IgD-negative memory B cell (primary cell): ENCODE measurements at regions not wholly inside any gene's neighbourhood (a gene's known extent, or its start where the extent isn't known, plus 50 kb on each side); places are given as distances from the start of the nearest gene placed in this dataset.
"Not testable (repeated sequence)": the region's sequence is repeated elsewhere in the genome, so short reads cannot be mapped to it uniquely, and the experiment has no call there.

Source experiments
- H3K27ac Mint-ChIP-seq, 3 donors: one replicate each; pipeline ENCODE4 v1.8.0; 2020 to 2022; ENCODE audit warnings: mild to moderate bottlenecking in 3 of 3, mixed read lengths in 3 of 3, moderate library complexity in 1 of 3
- H3K27me3 Mint-ChIP-seq: one replicate; pipeline ENCODE4 v1.8.0; 2021; ENCODE audit warnings: mixed read lengths
- H3K36me3 Mint-ChIP-seq: one replicate; pipeline ENCODE4 v1.8.0; 2020; ENCODE audit warnings: mild to moderate bottlenecking, mixed read lengths
- H3K4me1 Mint-ChIP-seq, 3 donors: one replicate each; pipeline ENCODE4 v1.8.0; 2020 to 2022; ENCODE audit warnings: mixed read lengths in 3 of 3, mild to moderate bottlenecking in 1 of 3
- H3K4me3 Mint-ChIP-seq, 4 donors: one replicate each; pipeline ENCODE4 v1.8.0; 2020 to 2022; ENCODE audit warnings: mild to moderate bottlenecking in 4 of 4, mixed read lengths in 4 of 4, moderate library complexity in 3 of 4
- H3K9me3 Mint-ChIP-seq, 3 donors: one replicate each; pipeline ENCODE4 v1.8.0; 2020 to 2021; ENCODE audit warnings: mixed read lengths in 3 of 3, mild to moderate bottlenecking in 1 of 3

DNA sequence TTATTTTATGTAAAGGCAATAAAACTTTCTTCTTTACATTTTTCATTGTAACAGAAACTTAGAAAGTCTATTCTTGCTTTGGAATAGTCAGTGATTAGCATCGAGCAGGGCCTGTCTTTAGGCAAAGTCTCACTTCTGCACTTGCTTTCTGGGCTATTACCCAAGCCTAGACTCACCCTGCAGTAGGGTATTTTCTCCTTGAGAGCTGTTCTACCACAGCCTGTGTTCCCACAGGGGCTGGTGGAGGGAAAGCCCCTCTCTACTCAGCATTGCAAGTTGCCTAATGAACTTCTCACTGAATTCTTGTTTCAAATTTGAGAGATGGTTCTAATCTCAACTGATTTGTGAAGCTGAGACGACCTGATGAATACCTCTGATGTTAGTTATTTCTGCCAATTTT, 111.7 kb upstream of the KLHL14 start:
- peaks cover 2% of the 10 kb centered on the region for H3K36me3 Mint-ChIP-seq
- peaks cover 26 to 41% (median 37%) of the 10 kb centered on the region in 3 donors for H3K4me1 Mint-ChIP-seq
- H3K27ac Mint-ChIP-seq: peak overlapping the region; percentile 12 to 87 (median 18)
- no peak overlapping the region for H3K4me3 Mint-ChIP-seq
- H3K9me3 Mint-ChIP-seq: peaks cover 0 to 2% (median 1%) of the 10 kb centered on the region in 3 donors
- no peaks in the 10 kb centered on the region for H3K27me3 Mint-ChIP-seq

DNA sequence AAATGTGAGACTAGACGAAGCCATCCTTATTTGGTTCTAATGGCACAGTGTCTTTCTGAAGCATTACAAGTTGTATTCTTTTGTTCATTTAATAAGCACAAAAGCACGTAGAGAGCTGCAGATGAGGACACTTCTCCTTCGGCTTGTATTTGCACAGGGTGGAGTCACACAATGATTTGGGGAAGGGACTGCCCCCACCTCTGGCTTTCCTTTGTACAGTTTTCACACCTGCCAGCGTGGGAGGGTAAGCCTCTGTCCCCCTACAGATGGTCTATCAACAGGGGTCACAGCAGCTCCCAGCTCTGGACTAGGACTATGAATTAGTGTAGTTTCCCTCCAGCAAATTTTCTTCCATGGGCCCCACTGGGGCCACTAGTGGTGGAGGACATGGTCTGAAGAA, 108.2 kb upstream of the KLHL14 start:
- Mint-ChIP-seq H3K36me3 (no peaks in the 10 kb centered on the region), H3K27ac (peak overlapping the region in 2 of 3 donors; percentile 60 to 75), H3K27me3 (peaks cover 1% of the 10 kb centered on the region), H3K4me3 (peak overlapping the region in 2 of 4 donors; percentile 11 to 83), H3K9me3 (peaks cover 0 to 3% (median 0%) of the 10 kb centered on the region in 3 donors), H3K4me1 (peaks cover 34 to 45% (median 44%) of the 10 kb centered on the region in 3 donors)

GRCh38 chr18:32879497-32879896, 106.7 kb upstream of the KLHL14 start:
- peaks cover 0 to 7% (median 4%) of the 10 kb centered on the region in 3 donors for H3K9me3 Mint-ChIP-seq
- H3K27me3 Mint-ChIP-seq: peaks cover 1% of the 10 kb centered on the region
- H3K4me3 Mint-ChIP-seq: peak overlapping the region in 1 of 4 donors; percentile 29
- H3K27ac Mint-ChIP-seq: no peak overlapping the region
- no peaks in the 10 kb centered on the region for H3K36me3 Mint-ChIP-seq
- peaks cover 33 to 39% (median 38%) of the 10 kb centered on the region in 3 donors for H3K4me1 Mint-ChIP-seq

DNA sequence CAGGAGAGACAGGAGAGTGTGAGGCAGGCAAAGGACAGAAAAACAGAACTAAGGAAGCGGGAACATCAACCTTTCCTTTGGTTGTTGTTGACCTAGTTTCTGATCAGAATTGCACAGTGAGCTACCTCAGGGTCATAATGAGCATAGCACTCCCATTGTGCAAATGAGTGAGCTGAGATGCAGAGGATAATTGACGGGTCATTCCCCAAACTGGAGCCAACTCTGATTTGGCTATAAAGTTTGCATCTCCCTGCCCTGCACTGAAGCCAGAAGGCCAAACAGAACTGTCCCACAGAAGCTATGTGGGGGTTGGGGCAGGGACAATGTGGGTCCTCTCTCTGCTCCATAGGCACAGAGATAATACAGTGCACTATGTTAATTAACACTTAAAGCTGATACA, 105.6 kb upstream of the KLHL14 start:
- peaks cover 33 to 43% (median 34%) of the 10 kb centered on the region in 3 donors for H3K4me1 Mint-ChIP-seq
- no peak overlapping the region for H3K4me3 Mint-ChIP-seq

GRCh38 chr18:32877371-32877770, 104.5 kb upstream of the KLHL14 start:
- Mint-ChIP-seq H3K27me3 (peaks cover 1% of the 10 kb centered on the region), H3K27ac (no peak overlapping the region), H3K4me1 (peaks cover 32 to 42% (median 33%) of the 10 kb centered on the region in 3 donors), H3K36me3 (no peaks in the 10 kb centered on the region), H3K9me3 (peaks cover 0 to 7% (median 4%) of the 10 kb centered on the region in 3 donors), H3K4me3 (peak overlapping the region in 1 of 4 donors; percentile 2)

More for the DNA sequence above, 105.6 kb upstream of the KLHL14 start:
- Mint-ChIP-seq H3K36me3 (no peaks in the 10 kb centered on the region), H3K27ac (no peak overlapping the region), H3K27me3 (peaks cover 1% of the 10 kb centered on the region), H3K9me3 (peaks cover 0 to 7% (median 4%) of the 10 kb centered on the region in 3 donors)

GRCh38 chr18:32875625-32876024, 102.8 kb upstream of the KLHL14 start:
- Mint-ChIP-seq H3K36me3 (no peaks in the 10 kb centered on the region), H3K4me3 (no peak overlapping the region), H3K27me3 (peaks cover 1% of the 10 kb centered on the region), H3K9me3 (peaks cover 0 to 7% (median 4%) of the 10 kb centered on the region in 3 donors), H3K4me1 (peaks cover 18 to 25% (median 18%) of the 10 kb centered on the region in 3 donors), H3K27ac (no peak overlapping the region)

DNA sequence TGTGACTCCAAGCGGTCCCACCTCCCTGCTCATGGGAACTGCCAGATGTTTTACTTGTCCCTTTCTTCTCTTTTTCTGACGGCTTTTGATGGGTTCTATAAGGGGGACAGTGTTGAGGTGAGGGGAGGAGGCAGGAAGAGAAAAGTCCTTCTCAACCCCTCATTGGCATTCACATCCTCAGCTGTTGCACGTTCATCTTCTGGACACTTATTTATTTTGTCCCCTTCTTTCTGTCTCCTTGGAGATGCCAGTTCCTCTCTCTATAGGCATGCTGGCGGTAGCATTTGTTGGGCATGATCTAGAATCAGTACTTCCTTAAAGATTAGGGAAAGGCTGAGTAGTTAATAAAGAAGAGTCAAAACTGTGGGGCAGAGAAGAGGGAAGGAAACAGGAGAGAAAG, 99.0 kb upstream of the KLHL14 start:
- Mint-ChIP-seq H3K4me3 (no peak overlapping the region), H3K4me1 (peaks cover 25 to 35% (median 35%) of the 10 kb centered on the region in 3 donors)

DNA sequence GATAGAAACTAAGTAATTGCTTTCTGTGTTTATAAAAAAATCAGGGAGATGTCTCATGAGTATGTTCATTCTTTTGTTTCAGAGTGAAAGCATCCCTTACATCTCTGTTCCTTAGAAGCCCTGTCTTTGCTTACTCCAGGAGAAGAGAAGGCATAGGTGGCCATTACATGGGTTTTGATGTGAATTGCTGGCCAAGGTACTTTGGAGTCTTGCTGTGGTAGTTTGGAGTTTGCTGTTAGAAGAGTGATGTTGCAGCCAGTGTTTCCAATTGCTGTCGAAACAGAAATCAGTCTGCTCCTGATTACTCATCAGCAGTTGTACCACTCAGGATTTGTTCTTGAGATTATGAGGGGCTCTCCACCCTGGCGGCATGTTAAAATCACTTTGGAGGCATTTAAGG, 97.8 kb upstream of the KLHL14 start:
- Mint-ChIP-seq H3K27me3 (peaks cover 4% of the 10 kb centered on the region), H3K27ac (no peak overlapping the region), H3K36me3 (no peaks in the 10 kb centered on the region), H3K9me3 (peaks cover 0 to 7% (median 1%) of the 10 kb centered on the region in 3 donors), H3K4me1 (peaks cover 25 to 36% (median 30%) of the 10 kb centered on the region in 3 donors), H3K4me3 (no peak overlapping the region)

More for the DNA sequence above, 99.0 kb upstream of the KLHL14 start:
- peaks cover 4% of the 10 kb centered on the region for H3K27me3 Mint-ChIP-seq
- peak overlapping the region in 1 of 3 donors; percentile 17 for H3K27ac Mint-ChIP-seq
- peaks cover 0 to 7% (median 1%) of the 10 kb centered on the region in 3 donors for H3K9me3 Mint-ChIP-seq
- no peaks in the 10 kb centered on the region for H3K36me3 Mint-ChIP-seq

GRCh38 chr18:32868406-32868805, 95.6 kb upstream of the KLHL14 start:
- Mint-ChIP-seq H3K9me3 (no peaks in the 10 kb centered on the region), H3K27me3 (peaks cover 4% of the 10 kb centered on the region), H3K4me3 (peak overlapping the region; percentile 45 to 91 (median 75)), H3K4me1 (peaks cover 26 to 36% (median 27%) of the 10 kb centered on the region in 3 donors), H3K36me3 (peaks cover 2% of the 10 kb centered on the region), H3K27ac (peak overlapping the region in 2 of 3 donors; percentile 47 to 89)

DNA sequence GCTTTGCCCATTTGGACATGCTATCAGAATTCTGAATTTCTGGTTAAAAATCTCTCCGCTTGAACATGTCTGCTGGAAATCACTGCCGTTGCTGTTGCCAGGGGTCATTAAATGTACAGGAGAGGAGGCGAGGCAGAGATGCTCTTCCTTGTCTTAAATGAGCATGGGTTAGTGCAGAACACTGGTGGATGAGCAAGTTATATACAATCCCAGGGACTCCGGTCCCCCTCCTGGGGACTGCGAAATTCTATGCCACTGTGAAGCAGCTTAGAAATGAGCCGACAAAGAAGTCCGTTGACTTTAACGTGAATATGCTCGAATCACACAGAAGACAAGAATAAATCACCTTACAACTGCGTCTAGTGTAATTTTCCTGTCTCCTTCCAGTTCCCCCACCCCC, 95.1 kb upstream of the KLHL14 start:
- Mint-ChIP-seq H3K27ac (peak overlapping the region; percentile 67 to 89 (median 76)), H3K4me1 (peaks cover 26 to 36% (median 27%) of the 10 kb centered on the region in 3 donors), H3K4me3 (peak overlapping the region; percentile 45 to 91 (median 75))

DNA sequence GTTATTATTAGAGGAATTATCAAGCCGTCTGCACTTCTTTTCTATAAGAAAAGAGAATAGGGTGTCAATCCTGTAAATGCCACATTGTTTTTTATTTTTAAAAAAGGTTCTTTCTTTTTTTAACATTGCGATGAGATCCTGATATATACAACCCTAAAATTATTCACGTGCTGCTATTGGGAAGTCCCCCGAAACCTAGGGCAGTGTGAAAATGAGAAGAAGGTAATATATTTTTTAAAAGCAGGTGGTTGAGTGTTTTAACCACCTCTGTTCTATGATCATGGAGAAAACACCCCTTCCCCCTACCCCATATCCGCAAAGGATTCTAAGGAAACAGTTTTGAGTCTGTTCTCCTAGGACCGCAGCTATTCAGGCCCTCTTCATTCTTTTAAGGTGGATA, 94.5 kb upstream of the KLHL14 start:
- Mint-ChIP-seq H3K9me3 (no peaks in the 10 kb centered on the region), H3K4me3 (peak overlapping the region; percentile 45 to 91 (median 75)), H3K27me3 (peaks cover 4% of the 10 kb centered on the region), H3K36me3 (peaks cover 2% of the 10 kb centered on the region), H3K27ac (peak overlapping the region; percentile 6 to 89 (median 76)), H3K4me1 (peaks cover 26 to 31% (median 26%) of the 10 kb centered on the region in 3 donors)

More for the DNA sequence above, 95.1 kb upstream of the KLHL14 start:
- Mint-ChIP-seq H3K27me3 (peaks cover 4% of the 10 kb centered on the region), H3K36me3 (peaks cover 2% of the 10 kb centered on the region), H3K9me3 (no peaks in the 10 kb centered on the region)

DNA sequence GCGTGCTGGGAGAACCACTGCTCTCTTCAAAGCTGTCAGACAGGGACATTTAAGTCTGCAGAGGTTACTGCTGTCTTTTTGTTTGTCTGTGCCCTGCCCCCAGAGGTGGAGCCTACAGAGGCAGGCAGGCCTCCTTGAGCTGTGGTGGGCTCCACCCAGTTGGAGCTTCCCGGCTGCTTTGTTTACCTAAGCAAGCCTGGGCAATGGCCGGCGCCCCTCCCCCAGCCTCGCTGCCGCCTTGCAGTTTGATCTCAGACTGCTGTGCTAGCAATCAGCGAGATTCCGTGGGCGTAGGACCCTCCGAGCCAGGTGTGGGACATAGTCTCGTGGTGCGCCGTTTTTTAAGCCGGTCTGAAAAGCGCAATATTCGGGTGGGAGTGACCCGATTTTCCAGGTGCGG, 89.2 kb upstream of the KLHL14 start:
- H3K27me3 Mint-ChIP-seq, H3K27ac Mint-ChIP-seq, H3K36me3 Mint-ChIP-seq, H3K4me3 Mint-ChIP-seq, H3K4me1 Mint-ChIP-seq, H3K9me3 Mint-ChIP-seq: not testable (repeated sequence)

GRCh38 chr18:32851936-32852335, 79.1 kb upstream of the KLHL14 start:
- no peak overlapping the region for H3K4me3 Mint-ChIP-seq
- H3K36me3 Mint-ChIP-seq: peaks cover 3% of the 10 kb centered on the region
- H3K4me1 Mint-ChIP-seq: peaks cover 0 to 1% (median 0%) of the 10 kb centered on the region in 3 donors
- H3K9me3 Mint-ChIP-seq: peaks cover 0 to 9% (median 0%) of the 10 kb centered on the region in 3 donors
- H3K27ac Mint-ChIP-seq: no peak overlapping the region
- H3K27me3 Mint-ChIP-seq: no peaks in the 10 kb centered on the region

DNA sequence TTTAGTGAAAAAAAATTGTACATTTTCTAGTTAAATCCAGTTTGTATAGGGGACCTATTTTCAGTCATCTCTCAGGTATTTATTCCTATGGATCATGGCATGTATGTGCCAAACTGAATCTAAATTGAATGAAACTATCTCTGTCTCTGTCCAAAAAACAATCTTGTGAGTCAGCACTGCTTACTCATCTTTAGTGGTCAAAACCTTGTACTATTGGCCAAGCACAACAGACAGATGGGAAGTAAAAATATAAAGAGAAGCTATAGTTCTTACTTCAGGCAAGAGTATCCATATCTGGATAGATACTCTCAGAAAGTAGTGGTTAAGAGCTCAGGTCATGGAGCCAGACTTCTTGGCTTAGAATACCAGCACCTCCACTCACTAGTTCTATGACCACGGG, 76.0 kb upstream of the KLHL14 start:
- Mint-ChIP-seq H3K4me1 (peaks cover 0 to 1% (median 0%) of the 10 kb centered on the region in 3 donors), H3K27me3 (no peaks in the 10 kb centered on the region), H3K4me3 (no peak overlapping the region), H3K9me3 (peaks cover 0 to 9% (median 0%) of the 10 kb centered on the region in 3 donors), H3K27ac (no peak overlapping the region), H3K36me3 (no peaks in the 10 kb centered on the region)

DNA sequence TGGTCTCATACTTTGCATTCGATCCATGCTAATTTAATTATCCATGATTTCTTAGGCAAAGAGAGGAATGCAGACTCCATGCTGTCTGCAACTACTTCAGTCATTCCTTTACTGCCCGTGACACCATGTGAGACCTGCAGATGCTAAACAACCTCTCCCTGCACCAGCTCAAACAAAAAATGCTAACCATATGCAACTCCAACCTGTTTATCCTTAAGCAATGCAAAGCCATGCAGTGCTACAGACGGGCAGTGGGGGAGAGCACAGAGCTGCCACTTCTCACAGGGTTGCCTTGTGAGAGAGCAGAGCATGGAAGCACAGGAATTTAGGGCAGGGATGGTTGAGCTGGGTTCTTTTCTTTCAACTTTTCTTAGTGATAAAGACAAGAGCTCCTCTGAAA, 74.9 kb upstream of the KLHL14 start:
- Mint-ChIP-seq H3K27me3 (peaks cover 1% of the 10 kb centered on the region), H3K4me1 (peaks cover 0 to 1% (median 0%) of the 10 kb centered on the region in 3 donors), H3K4me3 (no peak overlapping the region), H3K27ac (peak overlapping the region in 1 of 3 donors; percentile 6), H3K36me3 (no peaks in the 10 kb centered on the region), H3K9me3 (peaks cover 0 to 9% (median 0%) of the 10 kb centered on the region in 3 donors)

- H3K36me3 Mint-ChIP-seq: no peaks in the 10 kb centered on the region
- peaks cover 1% of the 10 kb centered on the region for H3K27me3 Mint-ChIP-seq
- no peak overlapping the region for H3K27ac Mint-ChIP-seq
- H3K4me3 Mint-ChIP-seq: no peak overlapping the region
- H3K9me3 Mint-ChIP-seq: peaks cover 0 to 9% (median 0%) of the 10 kb centered on the region in 3 donors
- H3K4me1 Mint-ChIP-seq: no peaks in the 10 kb centered on the region
These were observed 74.1 kb upstream of the KLHL14 start for GRCh38 chr18:32846896-32847295.
